ENCODE measurements at regions not wholly inside any gene's neighbourhood (a gene's known extent, or its start where the extent isn't known, plus 50 kb on each side); places are given as distances from the start of the nearest gene placed in this dataset.
"Not testable (repeated sequence)": the region's sequence is repeated elsewhere in the genome, so short reads cannot be mapped to it uniquely, and the experiment has no call there.

- no peak for DNase-seq
These were observed 250.1 kb upstream of the TRPC7 start for GRCh38 chr5:136615251-136616119.

- no peak for DNase-seq
These were observed 247.9 kb upstream of the TRPC7 start for GRCh38 chr5:136613230-136613629.

- no peak for DNase-seq
These were observed 240.3 kb upstream of the TRPC7 start for GRCh38 chr5:136605638-136606037.

GRCh38 chr5:136600306-136600705 lies 235.0 kb upstream of the TRPC7 start:
- no peak for DNase-seq

- no peak for DNase-seq
These were observed 233.6 kb upstream of the TRPC7 start for GRCh38 chr5:136598802-136599404.

DNA sequence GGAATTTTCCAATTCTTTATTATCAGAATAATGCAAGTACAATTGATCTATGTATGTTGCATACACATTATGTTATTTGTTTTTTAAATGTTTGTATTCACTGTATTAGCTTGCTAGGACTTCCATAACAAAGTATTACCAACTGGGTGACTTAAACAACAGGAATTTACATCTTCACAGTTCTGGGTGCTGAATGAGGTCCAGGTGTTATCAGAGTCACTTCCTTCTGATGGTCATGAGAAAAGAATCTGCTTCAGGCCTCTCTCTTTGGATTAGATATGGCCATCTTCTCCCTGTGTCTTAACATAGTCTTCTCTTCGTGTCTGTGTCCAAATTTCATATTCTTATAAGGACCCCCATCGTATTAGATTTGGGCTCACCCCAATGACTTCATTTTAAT lies 229.1 kb upstream of the TRPC7 start:
- DNase-seq, result no peak

GRCh38 chr5:136590581-136590980 lies 225.2 kb upstream of the TRPC7 start:
- no peak for DNase-seq

DNA sequence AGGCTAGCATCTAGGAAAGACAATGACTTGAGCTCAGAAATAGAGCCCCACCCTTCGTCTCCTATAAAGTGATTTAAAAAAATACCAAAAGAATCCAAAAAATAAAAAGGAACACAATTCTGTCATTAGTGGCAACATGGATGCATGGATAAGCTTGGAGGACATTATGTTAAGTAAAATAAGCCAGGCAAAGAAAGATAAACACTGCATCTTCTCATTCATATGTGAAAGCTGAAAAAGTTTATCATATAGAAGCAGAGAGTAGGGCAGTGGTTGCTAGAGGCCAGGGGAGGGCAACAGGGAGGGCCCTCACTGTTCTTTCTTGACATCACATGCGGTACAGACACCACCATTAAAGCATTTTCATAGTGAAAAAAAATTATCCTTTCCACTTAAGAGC lies 220.9 kb upstream of the TRPC7 start:
- DNase-seq, result no peak

DNA sequence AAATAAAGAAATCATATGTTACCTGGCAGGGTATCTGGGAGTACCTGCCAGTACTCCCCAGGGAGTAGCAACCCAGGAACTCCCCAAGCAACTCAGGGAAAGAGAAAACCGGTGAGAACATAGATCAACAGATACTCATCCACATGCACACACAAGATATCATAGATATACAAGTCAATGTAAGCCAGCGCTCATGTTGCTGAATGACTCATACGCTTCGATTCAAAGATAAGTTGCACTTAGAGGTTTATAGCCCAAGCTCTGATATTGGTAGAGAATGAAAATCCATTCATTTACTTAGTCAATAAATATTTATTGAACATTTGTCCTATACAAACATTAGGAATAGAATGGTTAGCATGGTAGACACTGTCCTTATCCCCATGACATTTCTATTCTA lies 219.1 kb upstream of the TRPC7 start:
- DNase-seq, result no peak

DNA sequence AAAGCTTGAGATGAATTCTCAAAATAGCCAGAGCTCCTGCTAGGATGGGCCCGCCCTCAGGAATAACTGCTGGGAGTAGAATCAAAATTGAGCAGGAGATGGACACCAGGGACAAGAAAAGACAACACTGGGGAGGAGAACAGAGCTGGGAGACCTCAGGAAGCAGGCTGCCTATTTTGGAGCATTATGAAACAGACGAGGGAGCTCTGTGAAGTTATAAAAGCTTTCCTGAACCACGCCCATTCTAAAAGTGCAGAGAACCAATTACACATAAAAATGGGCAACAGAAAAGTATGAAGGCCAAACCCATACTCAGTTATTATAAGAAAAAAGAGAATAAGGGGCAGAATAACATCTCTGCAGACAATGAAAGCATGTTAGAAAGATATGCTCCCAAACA lies 213.9 kb upstream of the TRPC7 start:
- DNase-seq, result no peak

GRCh38 chr5:136569875-136570274 lies 204.5 kb upstream of the TRPC7 start:
- DNase-seq, result not testable (repeated sequence)

DNA sequence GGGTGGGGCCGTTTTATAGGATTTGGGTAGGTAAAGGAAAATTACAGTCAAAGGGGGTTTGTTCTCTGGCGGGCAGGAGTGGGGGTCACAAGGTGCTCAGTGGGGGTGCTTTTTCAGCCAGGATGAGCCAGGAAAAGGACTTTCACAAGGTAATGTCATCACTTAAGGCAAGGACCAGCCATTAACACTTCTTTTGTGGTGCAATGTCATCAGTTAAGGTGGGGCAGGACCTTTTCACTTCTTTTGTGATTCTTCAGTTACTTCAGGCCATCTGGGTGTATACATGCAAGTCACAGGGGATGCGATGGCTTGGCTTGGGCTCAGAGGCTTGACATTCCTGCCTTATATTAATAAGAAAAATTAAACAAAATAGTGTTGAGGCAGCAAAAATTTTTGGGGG lies 200.1 kb upstream of the TRPC7 start:
- DNase-seq, result not testable (repeated sequence)

DNA sequence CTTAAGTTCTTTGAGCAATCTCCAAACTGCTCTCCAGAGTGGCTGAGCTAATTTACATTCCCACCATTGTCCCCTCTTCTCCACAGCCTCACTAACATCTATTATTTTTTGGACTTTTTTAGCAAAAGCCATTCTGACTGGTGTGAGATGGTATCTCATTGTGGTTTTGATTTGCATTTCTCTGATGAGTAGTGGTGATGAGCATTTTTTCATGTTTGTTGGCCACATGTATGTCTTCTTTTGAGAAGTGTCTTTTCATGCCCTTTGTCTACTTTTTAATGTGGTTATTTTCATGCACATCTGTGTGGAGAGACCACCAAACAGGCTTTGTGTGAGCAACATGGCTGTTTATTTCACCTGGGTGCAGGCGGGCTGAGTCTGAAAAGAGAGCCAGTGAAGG lies 199.7 kb upstream of the TRPC7 start:
- DNase-seq, result not testable (repeated sequence)

- not testable (repeated sequence) for DNase-seq
These were observed 199.1 kb upstream of the TRPC7 start for GRCh38 chr5:136564431-136564830.

- DNase-seq, result no peak
These were observed 198.1 kb upstream of the TRPC7 start for GRCh38 chr5:136563489-136563888.

DNA sequence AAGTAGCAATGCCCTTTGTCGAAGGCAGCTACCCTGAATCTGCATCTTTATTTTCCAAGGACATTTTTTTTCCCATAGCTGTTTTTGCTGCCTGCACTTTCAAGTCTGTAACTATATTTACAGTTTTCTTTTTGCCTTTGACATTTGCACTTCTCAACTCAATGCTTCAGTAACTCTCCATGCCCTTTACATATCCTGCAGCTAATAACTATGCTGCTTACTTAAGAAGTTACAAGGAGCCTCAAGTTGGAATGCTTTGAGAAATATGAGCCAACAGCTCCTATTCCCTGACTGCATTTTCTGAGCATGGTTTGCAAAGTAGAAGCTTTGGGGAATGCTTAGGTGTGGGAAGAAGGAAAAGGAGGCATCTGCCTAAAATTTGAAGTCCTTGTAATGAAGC lies 194.8 kb upstream of the TRPC7 start:
- no peak for DNase-seq

GRCh38 chr5:136559651-136560050 lies 194.3 kb upstream of the TRPC7 start:
- DNase-seq, result no peak

DNA sequence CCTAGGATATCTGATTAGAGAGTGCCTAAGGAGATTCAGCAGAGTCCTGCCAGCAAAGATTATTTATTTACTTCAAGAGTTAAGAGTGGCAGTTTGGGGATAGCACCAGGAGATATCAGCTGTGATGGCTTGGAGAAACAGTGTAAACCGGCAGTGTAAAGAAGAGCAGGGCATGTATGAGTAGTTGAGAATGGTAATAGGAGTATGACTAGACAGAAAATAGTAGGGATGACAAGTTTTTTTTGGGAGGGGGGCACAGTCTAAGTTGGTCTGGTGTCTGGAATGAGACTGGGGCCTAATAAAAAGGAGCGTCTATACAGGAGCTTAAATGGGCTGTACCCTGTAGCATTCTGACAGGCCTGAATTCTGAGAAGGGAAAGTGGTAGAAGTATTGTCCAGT lies 181.8 kb upstream of the TRPC7 start:
- DNase-seq, result not testable (repeated sequence)

DNA sequence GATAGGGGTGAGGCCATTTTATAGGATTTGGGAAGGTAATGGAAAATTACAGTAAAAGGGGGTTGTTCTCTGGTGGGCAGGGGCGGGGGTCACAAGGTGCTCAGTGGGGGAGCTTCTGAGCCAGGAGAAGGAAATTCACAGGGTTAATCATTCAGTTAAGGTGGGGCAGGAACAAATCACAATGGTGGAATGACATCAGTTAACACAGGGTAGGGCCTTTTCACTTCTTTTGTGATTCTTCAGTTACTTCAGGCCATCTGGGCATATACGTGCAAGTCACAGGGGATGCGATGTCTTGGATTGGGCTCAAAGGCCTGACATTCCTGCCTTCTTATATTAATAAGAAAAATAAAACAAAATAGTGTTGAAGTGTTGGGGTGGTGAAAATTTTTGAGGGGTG lies 181.1 kb upstream of the TRPC7 start:
- not testable (repeated sequence) for DNase-seq

GRCh38 chr5:136545031-136545430 lies 179.7 kb upstream of the TRPC7 start:
- DNase-seq, result not testable (repeated sequence)

DNA sequence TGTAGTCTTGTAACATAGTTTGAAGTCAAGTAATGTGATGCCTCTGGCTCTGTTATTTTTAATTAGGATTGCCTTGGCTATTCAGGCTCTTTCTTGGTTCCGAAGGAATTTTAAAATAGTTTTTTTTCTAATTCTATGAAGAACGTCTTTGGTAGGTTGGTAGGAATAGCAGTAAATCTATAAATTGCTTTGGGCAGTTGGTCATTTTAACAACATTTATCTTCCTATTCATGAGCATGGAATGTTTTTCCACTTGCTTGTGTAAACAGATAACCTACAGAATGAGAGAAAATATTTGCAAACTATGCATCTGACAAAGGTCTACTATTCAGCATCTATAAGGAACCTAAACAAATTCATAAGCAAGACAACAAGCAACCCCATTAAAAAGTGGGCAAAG lies 173.2 kb upstream of the TRPC7 start:
- DNase-seq, result no peak

DNA sequence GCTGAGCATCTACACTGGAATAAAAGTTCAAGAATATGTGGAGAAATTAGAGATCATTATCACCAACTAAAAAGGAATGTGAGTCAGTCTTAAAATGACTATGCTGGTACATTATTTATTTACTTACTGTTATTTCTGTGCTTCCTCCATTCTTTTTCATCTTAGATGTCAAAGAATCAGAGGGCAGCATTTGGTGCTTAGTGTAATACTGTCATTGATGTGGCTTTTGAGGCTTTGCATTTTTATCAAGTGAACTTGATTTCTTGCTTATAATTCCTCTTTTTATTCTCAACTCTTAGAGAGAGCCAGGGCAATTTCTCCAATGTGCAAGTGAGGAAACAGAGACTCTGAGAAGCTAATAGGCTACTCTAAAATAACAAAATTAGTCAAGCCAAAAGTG lies 163.7 kb upstream of the TRPC7 start:
- DNase-seq, result no peak

DNA sequence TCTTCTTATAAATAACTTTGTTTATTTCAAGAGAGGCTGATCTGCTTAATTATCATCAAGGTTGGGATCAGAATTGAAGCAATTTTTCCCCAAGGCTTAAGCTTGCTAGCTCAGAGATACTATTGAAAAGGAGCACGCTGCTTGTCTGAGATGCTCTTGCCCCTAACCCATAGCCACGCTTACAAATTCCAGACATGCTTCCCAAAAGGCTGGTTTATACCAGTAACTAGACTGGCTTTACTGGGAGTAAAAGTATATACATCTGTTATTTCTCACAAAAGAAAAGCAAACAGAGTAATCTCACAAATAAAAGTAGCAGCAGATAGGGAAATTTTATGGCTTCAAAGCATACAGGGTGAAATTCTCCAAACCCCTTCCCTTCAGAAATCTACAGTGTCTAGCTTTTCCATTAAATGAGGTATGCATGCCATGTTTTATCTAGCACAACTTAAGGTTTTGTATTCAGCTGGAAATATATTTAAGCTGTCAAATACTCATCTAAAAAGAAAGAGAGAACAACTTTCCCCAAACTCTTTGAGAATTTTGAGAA lies 163.2 kb upstream of the TRPC7 start:
- no peak for DNase-seq

DNA sequence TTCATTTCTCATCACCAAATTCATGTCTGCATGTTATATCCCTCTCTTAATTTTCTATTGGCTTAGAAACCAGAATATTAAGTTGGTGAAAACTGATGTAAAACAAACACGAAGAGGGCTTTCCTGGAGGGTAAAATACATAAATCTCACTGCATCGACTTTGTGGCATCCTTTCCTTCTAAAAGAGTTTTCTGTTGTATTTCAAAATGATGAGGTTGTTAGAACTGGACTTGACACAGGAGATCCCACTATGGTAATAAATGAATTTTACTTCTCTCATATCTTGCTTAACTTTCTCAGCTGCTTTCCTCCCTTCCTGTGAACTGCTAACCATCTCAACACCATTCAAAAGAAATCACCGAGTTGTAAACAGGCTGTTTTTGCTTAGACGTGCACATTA lies 162.0 kb upstream of the TRPC7 start:
- no peak for DNase-seq
